ENCODE measurements at regions not wholly inside any gene's neighbourhood (a gene's known extent, or its start where the extent isn't known, plus 50 kb on each side); places are given as distances from the start of the nearest gene placed in this dataset.

DNA sequence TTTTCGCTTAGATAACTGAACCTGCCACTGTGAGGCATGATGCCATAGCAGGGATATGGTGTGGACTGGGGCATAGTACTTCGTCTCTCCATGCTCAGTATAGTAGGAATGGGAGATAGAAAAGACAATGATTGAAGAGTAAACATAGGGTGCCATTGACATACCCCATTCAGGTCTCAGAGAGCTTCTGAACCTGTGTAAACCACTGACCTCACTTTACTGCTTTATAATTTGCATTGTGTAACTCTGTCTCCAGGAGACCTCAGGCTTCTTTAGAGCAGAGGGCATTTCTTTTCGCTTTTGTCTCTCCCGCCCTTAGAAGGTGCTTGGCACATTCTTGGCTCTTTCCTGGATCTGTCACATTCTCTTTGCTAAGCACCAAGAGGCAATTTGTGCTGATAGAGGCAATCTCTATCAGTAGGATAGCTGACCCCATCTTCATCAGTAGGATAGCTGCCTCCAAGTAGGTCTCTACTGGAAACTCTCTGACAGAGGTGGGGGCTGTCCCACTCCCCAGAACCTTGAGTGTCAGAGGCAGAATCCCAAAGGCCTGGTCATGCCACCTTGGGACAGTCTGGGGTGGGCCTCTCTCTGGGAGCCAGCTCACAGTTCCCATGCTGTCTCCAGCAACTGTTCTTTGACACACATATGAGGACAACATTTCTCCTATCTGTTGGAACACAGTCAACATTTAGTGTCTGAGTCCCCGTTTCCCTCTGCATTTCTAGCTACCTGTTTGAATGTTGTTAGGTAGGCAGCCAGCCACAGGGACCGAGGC lies 181.9 kb downstream of the UTP18 start:
- TF ChIP-seq TAF1 (IDR thresholded peaks at IDR 0.05; ENCODE audit: borderline replicate concordance, insufficient read depth, low read length): no peak
- TF ChIP-seq, protein P1, sequence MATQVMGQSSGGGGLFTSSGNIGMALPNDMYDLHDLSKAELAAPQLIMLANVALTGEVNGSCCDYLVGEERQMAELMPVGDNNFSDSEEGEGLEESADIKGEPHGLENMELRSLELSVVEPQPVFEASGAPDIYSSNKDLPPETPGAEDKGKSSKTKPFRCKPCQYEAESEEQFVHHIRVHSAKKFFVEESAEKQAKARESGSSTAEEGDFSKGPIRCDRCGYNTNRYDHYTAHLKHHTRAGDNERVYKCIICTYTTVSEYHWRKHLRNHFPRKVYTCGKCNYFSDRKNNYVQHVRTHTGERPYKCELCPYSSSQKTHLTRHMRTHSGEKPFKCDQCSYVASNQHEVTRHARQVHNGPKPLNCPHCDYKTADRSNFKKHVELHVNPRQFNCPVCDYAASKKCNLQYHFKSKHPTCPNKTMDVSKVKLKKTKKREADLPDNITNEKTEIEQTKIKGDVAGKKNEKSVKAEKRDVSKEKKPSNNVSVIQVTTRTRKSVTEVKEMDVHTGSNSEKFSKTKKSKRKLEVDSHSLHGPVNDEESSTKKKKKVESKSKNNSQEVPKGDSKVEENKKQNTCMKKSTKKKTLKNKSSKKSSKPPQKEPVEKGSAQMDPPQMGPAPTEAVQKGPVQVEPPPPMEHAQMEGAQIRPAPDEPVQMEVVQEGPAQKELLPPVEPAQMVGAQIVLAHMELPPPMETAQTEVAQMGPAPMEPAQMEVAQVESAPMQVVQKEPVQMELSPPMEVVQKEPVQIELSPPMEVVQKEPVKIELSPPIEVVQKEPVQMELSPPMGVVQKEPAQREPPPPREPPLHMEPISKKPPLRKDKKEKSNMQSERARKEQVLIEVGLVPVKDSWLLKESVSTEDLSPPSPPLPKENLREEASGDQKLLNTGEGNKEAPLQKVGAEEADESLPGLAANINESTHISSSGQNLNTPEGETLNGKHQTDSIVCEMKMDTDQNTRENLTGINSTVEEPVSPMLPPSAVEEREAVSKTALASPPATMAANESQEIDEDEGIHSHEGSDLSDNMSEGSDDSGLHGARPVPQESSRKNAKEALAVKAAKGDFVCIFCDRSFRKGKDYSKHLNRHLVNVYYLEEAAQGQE (IDR thresholded peaks at IDR 0.05; ENCODE audit: insufficient read depth in 1 of 2, low read depth in 2 of 2, low read length in 2 of 2): no peak
- TF ChIP-seq FOXP2 (optimal IDR thresholded peaks at IDR 0.05; ENCODE audit: borderline replicate concordance, extremely low read depth, extremely low read length, insufficient read depth): no peak
- TF ChIP-seq POLR2AphosphoS5 (IDR thresholded peaks at IDR 0.05; ENCODE audit: low read depth, low read length): no peak
- no peak for TF ChIP-seq SIN3A (IDR thresholded peaks at IDR 0.05; ENCODE audit: borderline replicate concordance, insufficient read depth, low read length)

DNA sequence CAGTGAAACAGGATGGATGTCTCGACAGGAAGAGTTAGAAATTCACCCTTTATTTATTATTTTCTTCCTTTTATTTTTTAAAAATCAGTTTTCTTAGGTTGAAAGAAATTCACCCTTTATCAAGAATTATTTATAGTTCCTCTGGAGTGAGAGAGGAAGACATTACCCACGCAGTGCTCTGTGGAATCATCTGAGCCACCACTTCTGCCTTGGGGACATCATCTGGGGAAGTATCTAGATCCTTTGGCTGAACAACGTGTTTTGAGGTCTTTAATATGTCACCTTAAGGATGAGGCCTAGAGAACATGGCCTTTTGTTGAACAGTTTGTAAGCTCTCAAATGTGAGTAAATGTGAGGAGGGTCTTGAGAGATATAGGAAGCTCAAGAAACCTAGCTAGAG lies 183.3 kb downstream of the UTP18 start:
- TF ChIP-seq, protein P1 (IDR thresholded peaks at IDR 0.05; ENCODE audit: insufficient read depth in 1 of 2, low read depth in 2 of 2, low read length in 2 of 2): no peak
- TF ChIP-seq POLR2AphosphoS5 (IDR thresholded peaks at IDR 0.05; ENCODE audit: low read depth, low read length) (no peak), SIN3A (IDR thresholded peaks at IDR 0.05; ENCODE audit: borderline replicate concordance, insufficient read depth, low read length) (no peak), TAF1 (IDR thresholded peaks at IDR 0.05; ENCODE audit: borderline replicate concordance, insufficient read depth, low read length) (no peak), FOXP2 (optimal IDR thresholded peaks at IDR 0.05; ENCODE audit: borderline replicate concordance, extremely low read depth, extremely low read length, insufficient read depth) (no peak)

DNA sequence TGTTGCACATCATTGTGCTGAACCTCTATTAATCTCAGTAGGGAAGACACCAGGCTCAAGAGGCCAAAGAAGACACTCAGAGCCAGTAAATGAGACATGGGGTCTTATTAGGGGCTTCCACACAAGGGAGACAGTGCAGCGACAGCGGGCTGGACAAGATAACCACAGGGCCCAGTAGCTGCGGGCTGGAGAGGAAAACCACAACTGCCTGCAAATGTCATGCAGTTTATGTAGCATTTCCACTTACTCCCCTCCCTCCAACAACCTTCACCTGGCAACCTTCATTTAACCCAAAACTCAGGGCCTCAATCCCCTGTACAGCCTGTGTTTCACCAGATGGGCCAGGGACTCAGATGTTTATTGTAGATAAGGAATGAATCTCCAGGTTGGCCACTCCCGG lies 185.6 kb downstream of the UTP18 start:
- TF ChIP-seq TAF1 (IDR thresholded peaks at IDR 0.05; ENCODE audit: borderline replicate concordance, insufficient read depth, low read length) (no peak), POLR2AphosphoS5 (IDR thresholded peaks at IDR 0.05; ENCODE audit: low read depth, low read length) (no peak), FOXP2 (optimal IDR thresholded peaks at IDR 0.05; ENCODE audit: borderline replicate concordance, extremely low read depth, extremely low read length, insufficient read depth) (no peak), SIN3A (IDR thresholded peaks at IDR 0.05; ENCODE audit: borderline replicate concordance, insufficient read depth, low read length) (no peak)
- TF ChIP-seq, protein P1 (IDR thresholded peaks at IDR 0.05; ENCODE audit: insufficient read depth in 1 of 2, low read depth in 2 of 2, low read length in 2 of 2): no peak

DNA sequence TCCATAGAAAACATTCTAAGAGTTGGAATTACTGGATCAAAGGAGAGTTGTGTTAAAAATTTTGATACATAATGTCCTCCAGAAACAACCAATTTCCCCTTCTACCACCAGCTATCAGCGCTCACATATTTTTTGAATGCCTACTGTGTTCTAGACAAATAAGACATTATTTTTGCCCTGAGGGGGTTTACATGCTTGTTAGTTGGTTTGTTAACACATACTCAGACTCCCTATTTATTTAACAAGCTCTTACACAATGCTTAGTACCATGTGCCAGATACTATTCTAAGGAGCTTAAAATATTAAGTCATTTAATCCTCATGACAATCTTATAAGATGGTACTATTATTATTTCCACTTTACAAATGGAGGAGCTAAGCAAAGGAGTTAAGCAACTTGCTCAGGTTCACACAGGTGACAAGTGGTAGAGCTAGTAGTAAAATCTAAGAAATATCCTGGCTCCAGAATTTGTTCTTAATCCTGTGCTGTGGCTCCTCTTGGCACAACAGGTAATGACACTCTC lies 194.2 kb downstream of the UTP18 start:
- no peak for TF ChIP-seq SIN3A (IDR thresholded peaks at IDR 0.05; ENCODE audit: borderline replicate concordance, insufficient read depth, low read length)
- TF ChIP-seq FOXP2 (optimal IDR thresholded peaks at IDR 0.05; ENCODE audit: borderline replicate concordance, extremely low read depth, extremely low read length, insufficient read depth): no peak
- no peak for TF ChIP-seq TAF1 (IDR thresholded peaks at IDR 0.05; ENCODE audit: borderline replicate concordance, insufficient read depth, low read length)
- TF ChIP-seq, protein P1 (IDR thresholded peaks at IDR 0.05; ENCODE audit: insufficient read depth in 1 of 2, low read depth in 2 of 2, low read length in 2 of 2): no peak
